ENCODE measurements at regions not wholly inside any gene's neighbourhood (a gene's known extent, or its start where the extent isn't known, plus 50 kb on each side); places are given as distances from the start of the nearest gene placed in this dataset.
"Not testable (repeated sequence)": the region's sequence is repeated elsewhere in the genome, so short reads cannot be mapped to it uniquely, and the experiment has no call there.

- no peak for TF ChIP-seq ZBTB33 (IDR thresholded peaks at IDR 0.05)
These were observed 72.6 kb upstream of the ZNF184 start (continued) for GRCh38 chr6:27545271-27546046.

GRCh38 chr6:27544612-27545260 lies 71.8 kb upstream of the ZNF184 start:
- no peaks in the 10 kb centered on the region for H3K36me3 ChIP-seq (ENCODE audit: control insufficient read depth in 4 of 4, insufficient read depth in 3 of 4, low read depth in 1 of 4, low read length in 3 of 4)
- peaks cover 3 to 17% (median 6%) of the 10 kb centered on the region in 4 donors for H3K9me3 ChIP-seq (ENCODE audit: control insufficient read depth in 4 of 4, low read length in 3 of 4)
- 6% methylated on average over 20 of the region's 20 CpGs for WGBS
- peaks cover 0 to 9% (median 2%) of the 10 kb centered on the region in 4 donors for H3K4me1 ChIP-seq (ENCODE audit: control insufficient read depth in 4 of 4, insufficient read depth in 4 of 4, low read length in 3 of 4)
- no peak overlapping the region for H3K9ac ChIP-seq (ENCODE audit: low read depth in 1 of 2, low read length in 2 of 2)
- peaks cover 3 to 38% (median 19%) of the 10 kb centered on the region in 4 donors for H3K27me3 ChIP-seq (ENCODE audit: control insufficient read depth in 4 of 4, insufficient read depth in 4 of 4, low read length in 3 of 4)
- no peak for DNase-seq (ENCODE audit: low spot score)
- H3K27ac ChIP-seq (ENCODE audit: low read depth in 1 of 2, low read length in 2 of 2) = no peak overlapping the region
- TF ChIP-seq JUND (IDR thresholded peaks at IDR 0.05) (no peak), EGR1 (IDR thresholded peaks at IDR 0.05; ENCODE audit: low read depth in 2 of 2) (no peak)
- TF ChIP-seq, protein P1, sequence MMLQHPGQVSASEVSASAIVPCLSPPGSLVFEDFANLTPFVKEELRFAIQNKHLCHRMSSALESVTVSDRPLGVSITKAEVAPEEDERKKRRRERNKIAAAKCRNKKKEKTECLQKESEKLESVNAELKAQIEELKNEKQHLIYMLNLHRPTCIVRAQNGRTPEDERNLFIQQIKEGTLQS (IDR thresholded peaks at IDR 0.05) = no peak
- H3K4me3 ChIP-seq (ENCODE audit: low read depth in 1 of 3, low read length in 3 of 3) = no peak overlapping the region

DNA sequence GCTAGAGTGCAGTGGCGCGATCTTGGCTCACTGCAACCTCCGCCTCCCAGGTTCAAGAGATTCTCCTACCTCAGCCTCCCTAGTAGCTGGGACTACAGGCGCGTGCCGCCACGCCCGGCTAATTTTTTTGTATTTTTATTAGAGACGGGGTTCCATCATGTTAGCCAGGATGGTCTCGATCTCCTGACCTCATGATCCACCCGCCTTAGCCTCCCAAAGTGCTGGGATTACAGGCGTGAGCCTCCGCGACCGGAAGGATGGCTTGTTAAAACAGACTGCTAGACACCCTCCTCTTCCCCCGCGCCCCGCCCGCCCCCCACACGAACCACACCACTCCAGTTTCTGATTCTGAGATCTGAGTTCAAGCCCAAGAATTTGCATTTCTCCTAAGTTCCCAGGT lies 71.2 kb upstream of the ZNF184 start:
- H3K36me3 ChIP-seq (ENCODE audit: control insufficient read depth in 4 of 4, insufficient read depth in 3 of 4, low read depth in 1 of 4, low read length in 3 of 4); H3K4me1 ChIP-seq (ENCODE audit: control insufficient read depth in 4 of 4, insufficient read depth in 4 of 4, low read length in 3 of 4); H3K9ac ChIP-seq (ENCODE audit: low read depth in 1 of 2, low read length in 2 of 2); H3K4me3 ChIP-seq (ENCODE audit: low read depth in 1 of 3, low read length in 3 of 3); DNase-seq (ENCODE audit: low spot score); H3K27ac ChIP-seq (ENCODE audit: low read depth in 1 of 2, low read length in 2 of 2): not testable (repeated sequence)
- 27% methylated on average over 20 of the region's 20 CpGs for WGBS
- peaks cover 3 to 17% (median 6%) of the 10 kb centered on the region in 4 donors for H3K9me3 ChIP-seq (ENCODE audit: control insufficient read depth in 4 of 4, low read length in 3 of 4)
- H3K27me3 ChIP-seq (ENCODE audit: control insufficient read depth in 4 of 4, insufficient read depth in 4 of 4, low read length in 3 of 4) = peaks cover 3 to 38% (median 19%) of the 10 kb centered on the region in 4 donors

- Histone ChIP-seq H3K4me3 (ENCODE audit: low read depth in 1 of 3, low read length in 3 of 3) (no peak overlapping the region), H3K27me3 (ENCODE audit: control insufficient read depth in 4 of 4, insufficient read depth in 4 of 4, low read length in 3 of 4) (peaks cover 3 to 33% (median 14%) of the 10 kb centered on the region in 4 donors), H3K27ac (ENCODE audit: low read depth in 1 of 2, low read length in 2 of 2) (no peak overlapping the region), H3K4me1 (ENCODE audit: control insufficient read depth in 4 of 4, insufficient read depth in 4 of 4, low read length in 3 of 4) (peaks cover 0 to 9% (median 2%) of the 10 kb centered on the region in 4 donors), H3K36me3 (ENCODE audit: control insufficient read depth in 4 of 4, insufficient read depth in 3 of 4, low read depth in 1 of 4, low read length in 3 of 4) (no peaks in the 10 kb centered on the region), H3K9ac (ENCODE audit: low read depth in 1 of 2, low read length in 2 of 2) (no peak overlapping the region), H3K9me3 (ENCODE audit: control insufficient read depth in 4 of 4, low read length in 3 of 4) (peaks cover 1 to 15% (median 6%) of the 10 kb centered on the region in 4 donors)
- TF ChIP-seq EGR1 (IDR thresholded peaks at IDR 0.05; ENCODE audit: low read depth in 2 of 2) (no peak), RXRA (IDR thresholded peaks at IDR 0.05) (no peak), FOXA1 (IDR thresholded peaks at IDR 0.05) (no peak), HNF4A (conservative IDR thresholded peaks at IDR 0.05) (no peak), TAF1 (conservative IDR thresholded peaks at IDR 0.05) (no peak), SP1 (IDR thresholded peaks at IDR 0.05) (no peak), MAX (IDR thresholded peaks at IDR 0.05) (no peak), RAD21 (IDR thresholded peaks at IDR 0.05) (no peak), JUND (IDR thresholded peaks at IDR 0.05) (no peak), GABPA (IDR thresholded peaks at IDR 0.05 in 1 of 2, conservative IDR thresholded peaks at IDR 0.05 in 1 of 2) (no peak), NR2F2 (IDR thresholded peaks at IDR 0.05) (no peak), YY1 (IDR thresholded peaks at IDR 0.05) (no peak), HNF4G (IDR thresholded peaks at IDR 0.05) (no peak)
- TF ChIP-seq, protein P2, sequence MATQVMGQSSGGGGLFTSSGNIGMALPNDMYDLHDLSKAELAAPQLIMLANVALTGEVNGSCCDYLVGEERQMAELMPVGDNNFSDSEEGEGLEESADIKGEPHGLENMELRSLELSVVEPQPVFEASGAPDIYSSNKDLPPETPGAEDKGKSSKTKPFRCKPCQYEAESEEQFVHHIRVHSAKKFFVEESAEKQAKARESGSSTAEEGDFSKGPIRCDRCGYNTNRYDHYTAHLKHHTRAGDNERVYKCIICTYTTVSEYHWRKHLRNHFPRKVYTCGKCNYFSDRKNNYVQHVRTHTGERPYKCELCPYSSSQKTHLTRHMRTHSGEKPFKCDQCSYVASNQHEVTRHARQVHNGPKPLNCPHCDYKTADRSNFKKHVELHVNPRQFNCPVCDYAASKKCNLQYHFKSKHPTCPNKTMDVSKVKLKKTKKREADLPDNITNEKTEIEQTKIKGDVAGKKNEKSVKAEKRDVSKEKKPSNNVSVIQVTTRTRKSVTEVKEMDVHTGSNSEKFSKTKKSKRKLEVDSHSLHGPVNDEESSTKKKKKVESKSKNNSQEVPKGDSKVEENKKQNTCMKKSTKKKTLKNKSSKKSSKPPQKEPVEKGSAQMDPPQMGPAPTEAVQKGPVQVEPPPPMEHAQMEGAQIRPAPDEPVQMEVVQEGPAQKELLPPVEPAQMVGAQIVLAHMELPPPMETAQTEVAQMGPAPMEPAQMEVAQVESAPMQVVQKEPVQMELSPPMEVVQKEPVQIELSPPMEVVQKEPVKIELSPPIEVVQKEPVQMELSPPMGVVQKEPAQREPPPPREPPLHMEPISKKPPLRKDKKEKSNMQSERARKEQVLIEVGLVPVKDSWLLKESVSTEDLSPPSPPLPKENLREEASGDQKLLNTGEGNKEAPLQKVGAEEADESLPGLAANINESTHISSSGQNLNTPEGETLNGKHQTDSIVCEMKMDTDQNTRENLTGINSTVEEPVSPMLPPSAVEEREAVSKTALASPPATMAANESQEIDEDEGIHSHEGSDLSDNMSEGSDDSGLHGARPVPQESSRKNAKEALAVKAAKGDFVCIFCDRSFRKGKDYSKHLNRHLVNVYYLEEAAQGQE (IDR thresholded peaks at IDR 0.05) = no peak
- TF ChIP-seq, protein P3, sequence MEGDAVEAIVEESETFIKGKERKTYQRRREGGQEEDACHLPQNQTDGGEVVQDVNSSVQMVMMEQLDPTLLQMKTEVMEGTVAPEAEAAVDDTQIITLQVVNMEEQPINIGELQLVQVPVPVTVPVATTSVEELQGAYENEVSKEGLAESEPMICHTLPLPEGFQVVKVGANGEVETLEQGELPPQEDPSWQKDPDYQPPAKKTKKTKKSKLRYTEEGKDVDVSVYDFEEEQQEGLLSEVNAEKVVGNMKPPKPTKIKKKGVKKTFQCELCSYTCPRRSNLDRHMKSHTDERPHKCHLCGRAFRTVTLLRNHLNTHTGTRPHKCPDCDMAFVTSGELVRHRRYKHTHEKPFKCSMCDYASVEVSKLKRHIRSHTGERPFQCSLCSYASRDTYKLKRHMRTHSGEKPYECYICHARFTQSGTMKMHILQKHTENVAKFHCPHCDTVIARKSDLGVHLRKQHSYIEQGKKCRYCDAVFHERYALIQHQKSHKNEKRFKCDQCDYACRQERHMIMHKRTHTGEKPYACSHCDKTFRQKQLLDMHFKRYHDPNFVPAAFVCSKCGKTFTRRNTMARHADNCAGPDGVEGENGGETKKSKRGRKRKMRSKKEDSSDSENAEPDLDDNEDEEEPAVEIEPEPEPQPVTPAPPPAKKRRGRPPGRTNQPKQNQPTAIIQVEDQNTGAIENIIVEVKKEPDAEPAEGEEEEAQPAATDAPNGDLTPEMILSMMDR (IDR thresholded peaks at IDR 0.05; ENCODE audit: low read depth, low read length, missing input control) = no peak
- DNase-seq (ENCODE audit: low spot score) = no peak
- WGBS = 72% methylated on average over 2 of the region's 2 CpGs
These were observed 69.6 kb upstream of the ZNF184 start for GRCh38 chr6:27542485-27542884.
